IMR-90 (cell line): ENCODE measurements at regions not wholly inside any gene's neighbourhood (a gene's known extent, or its start where the extent isn't known, plus 50 kb on each side); places are given as distances from the start of the nearest gene placed in this dataset.

Experiments used
- ATAC-seq: fragments of 200-7000 bp; cut with Tn5 transposase; 2 replicates; pipeline ENCODE4 v1.9.1; 2020; ENCODE audit warnings: low read depth, mild to moderate bottlenecking, moderate library complexity
- BruUV-seq: library from RNA; stranded (reverse); fragments of 400-500 nt; replicated peaks from 2 replicates; lab custom pipeline; 2021; lab: Mats Ljungman, UMichigan
- CTCF ChIA-PET: fragments of 300-600 bp; formaldehyde crosslinking; extraction: SDS; loops from one replicate; lab custom pipeline; 2021; ENCODE audit warnings: antibody characterized with exemption; lab: Yijun Ruan, JAX
- POLR2A ChIA-PET: fragments of 300-600 bp; sonication (Branson Sonifier 250); formaldehyde crosslinking; loops from one replicate; lab custom pipeline; 2022; ENCODE audit warnings: antibody characterized with exemption; ENCODE audit not compliant: unreplicated experiment; lab: Charles Lee
- DNase-seq: peaks from one replicate; pipeline ENCODE4 v3.0.0; 2013
- H2AFZ ChIP-seq: replicated peaks from 2 replicates; pipeline ENCODE3; 2013; ENCODE audit warnings: low read length, mild to moderate bottlenecking; ENCODE audit not compliant: poor library complexity
- H2AK5ac ChIP-seq: 2 replicates; pipeline ENCODE4 v1.6.1; 2013; ENCODE audit warnings: low read depth, low read length, inconsistent platforms
- H2AK9ac ChIP-seq: replicated peaks from 2 replicates; pipeline ENCODE3; 2013; ENCODE audit warnings: mild to moderate bottlenecking, low read depth, low read length, moderate library complexity; ENCODE audit not compliant: poor library complexity
- H2BK120ac ChIP-seq: 2 replicates; pipeline ENCODE4 v1.6.1; 2013; ENCODE audit warnings: low read depth, low read length, inconsistent platforms
- H2BK15ac ChIP-seq: 3 replicates; pipeline ENCODE4 v1.6.1; 2013; ENCODE audit warnings: low read depth, low read length, inconsistent platforms
- H2BK20ac ChIP-seq: 2 replicates; pipeline ENCODE4 v1.6.1; 2013; ENCODE audit warnings: low read depth, mild to moderate bottlenecking, inconsistent platforms, low read length, moderate library complexity
- H2BK5ac ChIP-seq: 2 replicates; pipeline ENCODE4 v1.6.1; 2013; ENCODE audit warnings: mild to moderate bottlenecking, low read depth, low read length, inconsistent platforms; ENCODE audit not compliant: poor library complexity, severe bottlenecking
- H3K14ac ChIP-seq: replicated peaks from 2 replicates; pipeline ENCODE4 v1.6.1; 2013; ENCODE audit warnings: low read depth, low read length, inconsistent platforms
- H3K18ac ChIP-seq: 2 replicates; pipeline ENCODE4 v1.6.1; 2013; ENCODE audit warnings: low read depth, low read length, control low read depth
- H3K23ac ChIP-seq: 2 replicates; pipeline ENCODE4 v1.6.1; 2013; ENCODE audit warnings: low read depth, low read length, inconsistent platforms
- H3K27ac ChIP-seq: 2 replicates; pipeline ENCODE4 v1.5.1; 2013; ENCODE audit warnings: mild to moderate bottlenecking, control low read depth, low read length; ENCODE audit not compliant: insufficient read depth
- H3K27me3 ChIP-seq: 2 replicates; pipeline ENCODE4 v1.6.1; 2013; ENCODE audit warnings: low read length; ENCODE audit not compliant: control insufficient read depth, insufficient read depth
- H3K36me3 ChIP-seq: 2 replicates; pipeline ENCODE4 v1.6.1; 2013; ENCODE audit warnings: low read length, mixed read lengths; ENCODE audit not compliant: control insufficient read depth, insufficient read depth
- H3K4ac ChIP-seq: 2 replicates; pipeline ENCODE4 v1.6.1; 2013; ENCODE audit warnings: low read depth, low read length, inconsistent platforms
- H3K4me1 ChIP-seq: 2 replicates; pipeline ENCODE4 v1.6.1; 2013; ENCODE audit warnings: low read length, mixed read lengths; ENCODE audit not compliant: control insufficient read depth, insufficient read depth
- H3K4me2 ChIP-seq: 2 replicates; pipeline ENCODE4 v1.6.1; 2013; ENCODE audit warnings: low read depth, mild to moderate bottlenecking, control low read depth, low read length, moderate library complexity
- H3K4me3 ChIP-seq: 2 replicates; pipeline ENCODE4 v1.5.1; 2013; ENCODE audit warnings: low read depth, mild to moderate bottlenecking, control low read depth, low read length, moderate library complexity; ENCODE audit not compliant: insufficient read depth
- H3K56ac ChIP-seq: 2 replicates; pipeline ENCODE4 v1.6.1; 2013; ENCODE audit warnings: low read length, inconsistent platforms; ENCODE audit not compliant: insufficient read depth; ENCODE audit errors: extremely low read depth
- H3K79me1 ChIP-seq, 2 experiments: 2 replicates each; pipeline ENCODE4 v1.6.1; 2013; ENCODE audit warnings: low read length in 2 of 2, inconsistent platforms in 1 of 2, low read depth in 1 of 2
- H3K9ac ChIP-seq: 2 replicates; pipeline ENCODE4 v1.6.1; 2013; ENCODE audit warnings: low read depth, low read length, control low read depth
- H3K9me1 ChIP-seq: 2 replicates; pipeline ENCODE4 v1.6.1; 2013; ENCODE audit warnings: low read length, inconsistent platforms; ENCODE audit not compliant: insufficient read depth
- H3K9me3 ChIP-seq: 2 replicates; pipeline ENCODE4 v1.6.1; 2013; ENCODE audit warnings: low read length; ENCODE audit not compliant: control insufficient read depth, insufficient read depth
- H4K20me1 ChIP-seq: 2 replicates; pipeline ENCODE4 v1.6.1; 2013; ENCODE audit warnings: low read length, inconsistent platforms; ENCODE audit not compliant: insufficient read depth
- H4K5ac ChIP-seq: 2 replicates; pipeline ENCODE4 v1.6.1; 2013; ENCODE audit warnings: mild to moderate bottlenecking, low read depth, low read length, control low read depth
- H4K8ac ChIP-seq, 2 experiments: 2 replicates each; pipeline ENCODE4 v1.6.1; 2013; ENCODE audit warnings: low read depth in 2 of 2, low read length in 2 of 2, control low read depth in 1 of 2, inconsistent platforms in 1 of 2
- H4K91ac ChIP-seq: 2 replicates; pipeline ENCODE4 v1.6.1; 2013; ENCODE audit warnings: low read depth, low read length, inconsistent platforms; ENCODE audit not compliant: insufficient read depth
- BHLHE40 ChIP-seq: fragments of 150-350 bp; IDR thresholded peaks from 2 replicates; pipeline ENCODE4 v1.6.1; 2016; ENCODE audit warnings: mild to moderate bottlenecking, low read depth, low read length
- CEBPB ChIP-seq: IDR thresholded peaks from 2 replicates; pipeline ENCODE4 v1.6.1; 2012; ENCODE audit warnings: low read depth, low read length, improper control_type of control experiment
- CTCF ChIP-seq: conservative IDR thresholded peaks from 2 replicates; pipeline ENCODE4 v1.5.1; 2012; ENCODE audit warnings: mild to moderate bottlenecking, low read depth, low read length, improper control_type of control experiment
- FOS ChIP-seq: fragments of 150-350 bp; IDR thresholded peaks from 2 replicates; pipeline ENCODE4 v1.6.1; 2016; ENCODE audit warnings: low read depth, low read length
- MXI1 ChIP-seq: IDR thresholded peaks from 2 replicates; pipeline ENCODE4 v1.6.1; 2012; ENCODE audit warnings: low read depth, mild to moderate bottlenecking, low read length, moderate library complexity, borderline replicate concordance
- NFE2L2 ChIP-seq: fragments of 150-350 bp; IDR thresholded peaks from 2 replicates; pipeline ENCODE4 v1.6.1; 2016; ENCODE audit warnings: low read depth, mild to moderate bottlenecking, low read length
- POLR2A ChIP-seq: IDR thresholded peaks from 2 replicates; pipeline ENCODE4 v1.6.1; 2012; ENCODE audit warnings: mild to moderate bottlenecking, low read depth, low read length
- RAD21 ChIP-seq: IDR thresholded peaks from 2 replicates; pipeline ENCODE4 v1.6.1; 2012; ENCODE audit warnings: low read length, improper control_type of control experiment
- RFX5 ChIP-seq: IDR thresholded peaks from 2 replicates; pipeline ENCODE4 v1.8.0; 2012; ENCODE audit warnings: low read depth, mild to moderate bottlenecking, low read length, moderate library complexity
- SMC3 ChIP-seq: fragments of 150-350 bp; IDR thresholded peaks from 2 replicates; pipeline ENCODE4 v1.6.1; 2016; ENCODE audit warnings: low read depth, mild to moderate bottlenecking, antibody characterized with exemption, low read length, moderate library complexity
- WGBS, 2 experiments: methylation state at CpG; one replicate each; pipeline versions ENCODE4 v1.1.5 to v1.1.7; 2013; ENCODE audit warnings: missing lambda C conversion rate in 2 of 2; ENCODE audit not compliant: insufficient read length in 1 of 2; ENCODE audit errors: extremely low coverage in 2 of 2; 5-methylcytosine and 5-hydroxymethylcytosine counted together
- dilution Hi-C: fragments of 300-500 bp; cut with HindIII; formaldehyde crosslinking; loops from one replicate; pipeline ENCODE4 v1.14.3; 2018; ENCODE audit warnings: low sequenced_read_pairs; ENCODE audit not compliant: unreplicated experiment
- in situ Hi-C: fragments of 300-500 bp; cut with MboI; formaldehyde crosslinking; loops from 3 replicates; pipeline ENCODE4 v1.14.3; 2019; ENCODE audit warnings: low sequenced_read_pairs, inconsistent platforms, mixed read lengths
- intact Hi-C: fragments of 100-400 bp; cut with micrococcal nuclease; formaldehyde crosslinking; loops from 2 replicates; pipeline ENCODE4 v1.10.0; 2022
- TF ChIP-seq, protein P1 (sequence below): fragments of 150-350 bp; IDR thresholded peaks from 2 replicates; pipeline ENCODE4 v1.6.1; 2017; ENCODE audit warnings: mild to moderate bottlenecking, antibody characterized with exemption, low read length, low read depth
- TF ChIP-seq, protein P2 (sequence below): fragments of 150-350 bp; IDR thresholded peaks from 2 replicates; pipeline ENCODE4 v1.6.1; 2016; ENCODE audit warnings: low read depth, mild to moderate bottlenecking, low read length, moderate library complexity, borderline replicate concordance

DNA sequence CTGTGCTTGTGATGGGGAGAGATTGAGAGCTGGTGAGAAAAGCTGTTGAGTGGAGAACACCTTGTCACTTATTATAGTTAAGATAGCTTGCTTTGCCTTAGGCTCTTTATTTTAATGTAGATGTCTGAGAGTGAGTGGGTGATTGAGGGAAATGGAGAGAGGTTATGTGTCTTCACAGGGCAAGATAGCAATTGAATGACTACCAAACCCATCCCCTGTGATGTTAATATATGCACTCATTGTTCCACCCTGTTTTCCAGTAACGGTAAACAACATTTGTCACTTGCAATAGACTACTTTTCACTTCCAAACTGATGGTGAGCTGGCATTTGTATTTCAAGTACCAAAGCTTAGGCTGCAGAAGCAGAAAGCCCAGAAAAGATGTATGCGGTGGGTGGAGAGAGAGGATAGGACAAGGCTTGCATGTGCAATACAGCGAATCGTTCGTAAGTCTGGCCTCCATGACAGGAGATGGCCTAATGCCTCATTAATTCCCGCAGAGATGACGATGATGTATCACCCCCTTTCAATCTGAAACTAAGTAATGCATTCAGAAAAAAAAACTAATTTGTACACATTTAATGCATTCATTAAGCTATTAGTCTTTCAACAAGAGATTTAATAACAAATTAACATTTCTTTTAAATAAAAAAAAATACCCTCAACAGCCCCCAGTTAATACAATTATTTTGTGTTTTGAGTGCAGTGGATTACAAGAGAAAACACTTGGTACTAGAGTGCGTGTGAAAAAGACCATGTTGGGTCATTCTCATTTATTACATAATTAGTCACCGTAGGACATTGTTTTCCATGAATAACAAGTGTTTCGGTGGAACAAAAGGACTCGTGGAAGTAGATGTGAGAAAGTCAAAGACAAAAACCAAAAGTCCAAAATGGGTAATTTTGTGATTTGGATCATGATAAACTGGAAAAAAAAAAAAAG, 699.0 kb downstream of the BRINP1 start:
- Histone ChIP-seq H3K4me2 (no peak overlapping the region), H3K79me1 (no peaks in the 10 kb centered on the region), H3K56ac (no peak overlapping the region), H4K5ac (no peak overlapping the region), H3K9ac (no peak overlapping the region), H2BK20ac (no peak overlapping the region), H2AK5ac (no peak overlapping the region), H3K4me1 (no peaks in the 10 kb centered on the region), H3K27me3 (no peaks in the 10 kb centered on the region), H2BK15ac (no peak overlapping the region), H2BK5ac (no peak overlapping the region), H4K20me1 (no peaks in the 10 kb centered on the region), H3K27ac (no peak overlapping the region), H2AFZ (no peak overlapping the region), H3K36me3 (no peaks in the 10 kb centered on the region), H3K23ac (no peak overlapping the region), H3K18ac (no peak overlapping the region), H3K14ac (no peak overlapping the region), H4K8ac (no peak overlapping the region), H3K4ac (no peak overlapping the region), H3K9me3 (peaks cover 3% of the 10 kb centered on the region; the same call in 1 of the 2 replicates), H4K91ac (no peak overlapping the region), H3K9me1 (no peaks in the 10 kb centered on the region), H3K4me3 (no peak overlapping the region), H2AK9ac (no peak overlapping the region), H2BK120ac (no peak overlapping the region)
- in situ Hi-C loops = no loop called here
- ATAC-seq (no peak), DNase-seq (no peak)
- 60% methylated on average over 1 of the region's 11 CpGs; no CpG with 5 or more reads in 1 of the 2 experiments for WGBS, 2 experiments
- ChIA-PET POLR2A (no interaction called here), CTCF (no interaction called here)
- intact Hi-C loops = no loop called here
- dilution Hi-C loops = no loop called here
- BruUV-seq = no TSS peak
- TF ChIP-seq MXI1 = no peak
- no peak for TF ChIP-seq FOS
- no peak for TF ChIP-seq POLR2A
- TF ChIP-seq RAD21 = no peak
- TF ChIP-seq CEBPB = no peak
- TF ChIP-seq, protein P1, sequence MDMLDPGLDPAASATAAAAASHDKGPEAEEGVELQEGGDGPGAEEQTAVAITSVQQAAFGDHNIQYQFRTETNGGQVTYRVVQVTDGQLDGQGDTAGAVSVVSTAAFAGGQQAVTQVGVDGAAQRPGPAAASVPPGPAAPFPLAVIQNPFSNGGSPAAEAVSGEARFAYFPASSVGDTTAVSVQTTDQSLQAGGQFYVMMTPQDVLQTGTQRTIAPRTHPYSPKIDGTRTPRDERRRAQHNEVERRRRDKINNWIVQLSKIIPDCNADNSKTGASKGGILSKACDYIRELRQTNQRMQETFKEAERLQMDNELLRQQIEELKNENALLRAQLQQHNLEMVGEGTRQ = no peak
- no peak for TF ChIP-seq SMC3
- no peak for TF ChIP-seq RFX5
- TF ChIP-seq, protein P2, sequence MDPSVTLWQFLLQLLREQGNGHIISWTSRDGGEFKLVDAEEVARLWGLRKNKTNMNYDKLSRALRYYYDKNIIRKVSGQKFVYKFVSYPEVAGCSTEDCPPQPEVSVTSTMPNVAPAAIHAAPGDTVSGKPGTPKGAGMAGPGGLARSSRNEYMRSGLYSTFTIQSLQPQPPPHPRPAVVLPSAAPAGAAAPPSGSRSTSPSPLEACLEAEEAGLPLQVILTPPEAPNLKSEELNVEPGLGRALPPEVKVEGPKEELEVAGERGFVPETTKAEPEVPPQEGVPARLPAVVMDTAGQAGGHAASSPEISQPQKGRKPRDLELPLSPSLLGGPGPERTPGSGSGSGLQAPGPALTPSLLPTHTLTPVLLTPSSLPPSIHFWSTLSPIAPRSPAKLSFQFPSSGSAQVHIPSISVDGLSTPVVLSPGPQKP = no peak
- no peak for TF ChIP-seq NFE2L2
- no peak for TF ChIP-seq CTCF
- no peak for TF ChIP-seq BHLHE40
